Heart left ventricle (tissue), 16 donors: ENCODE measurements at regions not wholly inside any gene's neighbourhood (a gene's known extent, or its start where the extent isn't known, plus 50 kb on each side); places are given as distances from the start of the nearest gene placed in this dataset.

Experiments
- ATAC-seq, 4 donors: fragments of 200-7000 bp; cut with Tn5 transposase; one replicate each; pipeline ENCODE4 v1.9.1; 2020 to 2022; ENCODE audit warnings: moderate library complexity in 4 of 4, mild to moderate bottlenecking in 3 of 4, moderate number of reproducible peaks in 1 of 4
- DNase-seq, 5 donors: peaks; one replicate each; pipeline ENCODE4 v3.0.0-alpha.2; 2020
- H3K27ac ChIP-seq, 12 donors: fragments of 200-600 bp; sonication (generic) in 4 of 12; one replicate each; pipeline versions ENCODE4 v1.5.0 to v1.8.0; 2016 to 2022; ENCODE audit warnings: mild to moderate bottlenecking in 2 of 12
- H3K27me3 ChIP-seq, 9 donors: fragments of 200-600 bp; sonication (generic) in 2 of 9; one replicate each; pipeline versions ENCODE4 v1.5.1 to v1.8.0; 2016 to 2022; ENCODE audit warnings: mild to moderate bottlenecking in 3 of 9
- H3K36me3 ChIP-seq, 9 donors: fragments of 200-600 bp; sonication (generic) in 2 of 9; one replicate each; pipeline versions ENCODE4 v1.5.0 to v1.8.0; 2018 to 2022; ENCODE audit warnings: mild to moderate bottlenecking in 2 of 9
- H3K4me1 ChIP-seq, 12 donors: fragments of 200-600 bp; sonication (generic) in 4 of 12; one replicate each; pipeline versions ENCODE4 v1.5.0 to v1.8.0; 2016 to 2022; ENCODE audit warnings: mild to moderate bottlenecking in 3 of 12
- H3K4me3 ChIP-seq, 12 donors: fragments of 200-600 bp; sonication (generic) in 4 of 12; one replicate each; pipeline versions ENCODE4 v1.5.0 to v1.8.0; 2017 to 2022; ENCODE audit warnings: mild to moderate bottlenecking in 9 of 12, moderate library complexity in 4 of 12
- H3K9me3 ChIP-seq, 12 donors: fragments of 200-600 bp; sonication (generic) in 4 of 12; one replicate each; pipeline versions ENCODE4 v1.5.0 to v1.8.0; 2016 to 2022; ENCODE audit warnings: mild to moderate bottlenecking in 1 of 12
- CTCF ChIP-seq, 12 donors: fragments of 200-600 bp; sonication (generic) in 4 of 12; IDR thresholded peaks; one replicate each; pipeline versions ENCODE4 v1.5.0 to v1.8.0; 2018 to 2022; ENCODE audit warnings: antibody characterized with exemption in 12 of 12, mild to moderate bottlenecking in 5 of 12
- POLR2A ChIP-seq, 2 donors: fragments of 450-650 bp; IDR thresholded peaks; one replicate each; pipeline ENCODE4 v1.6.1; 2017; ENCODE audit warnings: antibody characterized with exemption in 2 of 2, mild to moderate bottlenecking in 2 of 2, moderate library complexity in 2 of 2
- WGBS, 4 donors: extraction: QIAGEN DNeasy Blood & Tissue Kit in 2 of 4; methylation state at CpG; one replicate each; pipeline versions ENCODE4 v1.1.5 to v1.1.7; 2013 to 2018; 5-methylcytosine and 5-hydroxymethylcytosine counted together
- intact Hi-C, 10 donors: fragments of 100-400 bp; cut with DNase I; formaldehyde crosslinking; loops; one replicate each; pipeline versions ENCODE4 v1.11.1 to v1.14.2; 2022
- donor health status: ischemic (EF 13 %, LVEDD 7.1; RV severe dilation, severe dysfunction).
- donor health status: healthy with polysubstance abuse.
- donor health status: DM: no; HTN: yes; CAD: no.
- donor health status: DM: no; HTN: no; CAD: no.
- donor health status: ischemic (EF 25% LVEDD 6.9; RV normal size, moderate dysfunction).
- donor health status: ischemic (EF 25% LVEDD 5.7; RV mildly dilated, moderate dysfunction).
- donor health status: healthy.
- donor health status: DM: yes; HTN: yes; CAD: no.
- donor health status: ischemic (EF 35%, LVEDD 5.7; RV mildly dilated, moderate dysfunction).
- donor health status: nonischemic (EF 11% LVEDD 7.7; RV severe dilation, severe dysfunction).
- donor health status: DM: yes; HTN: yes; CAD: no.
- donor health status: PGD.
- donor health status: ischemic (EF 29% LVEDD 5.4; RV normal size, mild dysfunction).
- donor health status: nonischemic (EF 23%, LVEDD 6.1; RV moderate dilation, normal function).

GRCh38 chr12:68477906-68478305 lies 132.8 kb upstream of the RAP1B start:
- peaks cover 0 to 5% (median 0%) of the 10 kb centered on the region in 12 donors for H3K9me3 ChIP-seq
- DNase-seq: no peak
- peaks cover 0 to 23% (median 0%) of the 10 kb centered on the region in 12 donors for H3K4me1 ChIP-seq
- intact Hi-C loops: no loop called here
- no peak for ATAC-seq
- no peak for TF ChIP-seq CTCF (IDR thresholded peaks at IDR 0.05)
- H3K36me3 ChIP-seq: no peaks in the 10 kb centered on the region
- WGBS, 4 donors: 95 to 96% (median 96%) methylated on average over 5 of the region's 5 CpGs
- H3K27me3 ChIP-seq: no peaks in the 10 kb centered on the region
- no peak overlapping the region for H3K4me3 ChIP-seq
- H3K27ac ChIP-seq: no peak overlapping the region

- no peak for ATAC-seq
- no peak for DNase-seq
- intact Hi-C loops: no loop called here
- Histone ChIP-seq H3K4me3 (no peak overlapping the region), H3K27ac (peak overlapping the region in 1 of 12 donors; percentile 73), H3K4me1 (peaks cover 0 to 31% (median 0%) of the 10 kb centered on the region in 12 donors), H3K36me3 (no peaks in the 10 kb centered on the region), H3K9me3 (peaks cover 0 to 5% (median 0%) of the 10 kb centered on the region in 12 donors), H3K27me3 (no peaks in the 10 kb centered on the region)
- WGBS, 4 donors: 88 to 98% (median 94%) methylated on average over 1 of the region's 1 CpG
- TF ChIP-seq CTCF (IDR thresholded peaks at IDR 0.05): no peak
- no peak for TF ChIP-seq POLR2A (IDR thresholded peaks at IDR 0.05)
These were observed 132.0 kb upstream of the RAP1B start for GRCh38 chr12:68478516-68479260.

GRCh38 chr12:68479261-68479895 lies 131.3 kb upstream of the RAP1B start:
- intact Hi-C loops: no loop called here
- Histone ChIP-seq H3K4me3 (no peak overlapping the region), H3K4me1 (peaks cover 0 to 31% (median 0%) of the 10 kb centered on the region in 12 donors), H3K36me3 (no peaks in the 10 kb centered on the region), H3K9me3 (peaks cover 0 to 5% (median 0%) of the 10 kb centered on the region in 12 donors), H3K27me3 (no peaks in the 10 kb centered on the region), H3K27ac (peak overlapping the region in 1 of 12 donors; percentile 73)
- 56 to 86% (median 73%) methylated on average over 4 of the region's 4 CpGs for WGBS, 4 donors
- no peak for ATAC-seq
- no peak for DNase-seq
- no peak for TF ChIP-seq POLR2A (IDR thresholded peaks at IDR 0.05)
- TF ChIP-seq CTCF (IDR thresholded peaks at IDR 0.05): no peak

GRCh38 chr12:68479896-68480291 lies 130.8 kb upstream of the RAP1B start:
- H3K4me3 ChIP-seq: no peak overlapping the region
- no peaks in the 10 kb centered on the region for H3K27me3 ChIP-seq
- peak overlapping the region in 1 of 12 donors; percentile 73 for H3K27ac ChIP-seq
- DNase-seq (no peak), ATAC-seq (no peak)
- intact Hi-C loops: no loop called here
- H3K4me1 ChIP-seq: peaks cover 0 to 31% (median 0%) of the 10 kb centered on the region in 12 donors
- peaks cover 0 to 5% (median 0%) of the 10 kb centered on the region in 12 donors for H3K9me3 ChIP-seq
- WGBS, 4 donors: 76 to 85% (median 79%) methylated on average over 2 of the region's 2 CpGs
- no peak for TF ChIP-seq POLR2A (IDR thresholded peaks at IDR 0.05)
- TF ChIP-seq CTCF (IDR thresholded peaks at IDR 0.05): no peak
- H3K36me3 ChIP-seq: no peaks in the 10 kb centered on the region
